ENCODE measurements at regions not wholly inside any gene's neighbourhood (a gene's known extent, or its start where the extent isn't known, plus 50 kb on each side); places are given as distances from the start of the nearest gene placed in this dataset.
"Not testable (repeated sequence)": the region's sequence is repeated elsewhere in the genome, so short reads cannot be mapped to it uniquely, and the experiment has no call there.

- no peak for FAIRE-seq
- TF ChIP-seq POU2F2 (IDR thresholded peaks at IDR 0.05; ENCODE audit: low read depth, low read length) (no peak), PAX5 (IDR thresholded peaks at IDR 0.05; ENCODE audit: insufficient read depth, low read length, severe bottlenecking) (no peak), SPI1 (IDR thresholded peaks at IDR 0.05; ENCODE audit: low read depth, low read length) (no peak), POLR2A (IDR thresholded peaks at IDR 0.05; ENCODE audit: low read depth, low read length) (no peak), TAF1 (IDR thresholded peaks at IDR 0.05; ENCODE audit: low read depth, low read length) (no peak), POLR2AphosphoS5 (IDR thresholded peaks at IDR 0.05; ENCODE audit: low read depth, low read length) (no peak)
- DNase-seq (ENCODE audit: insufficient read length, low spot score) = no peak
Observed at GRCh38 chr4:63222466-63222865, 1186.8 kb downstream of the TECRL start.

GRCh38 chr4:63221477-63221876, 1187.8 kb downstream of the TECRL start:
- no peak for DNase-seq (ENCODE audit: insufficient read length, low spot score)
- FAIRE-seq = no peak
- no peak for TF ChIP-seq POU2F2 (IDR thresholded peaks at IDR 0.05; ENCODE audit: low read depth, low read length)
- TF ChIP-seq TAF1 (IDR thresholded peaks at IDR 0.05; ENCODE audit: low read depth, low read length) = no peak
- no peak for TF ChIP-seq PAX5 (IDR thresholded peaks at IDR 0.05; ENCODE audit: insufficient read depth, low read length, severe bottlenecking)
- TF ChIP-seq POLR2AphosphoS5 (IDR thresholded peaks at IDR 0.05; ENCODE audit: low read depth, low read length) = no peak
- no peak for TF ChIP-seq SPI1 (IDR thresholded peaks at IDR 0.05; ENCODE audit: low read depth, low read length)
- TF ChIP-seq POLR2A (IDR thresholded peaks at IDR 0.05; ENCODE audit: low read depth, low read length) = no peak

- no peak for DNase-seq (ENCODE audit: insufficient read length, low spot score)
- FAIRE-seq = no peak
- TF ChIP-seq POLR2A (IDR thresholded peaks at IDR 0.05; ENCODE audit: low read depth, low read length) (no peak), SPI1 (IDR thresholded peaks at IDR 0.05; ENCODE audit: low read depth, low read length) (no peak), PAX5 (IDR thresholded peaks at IDR 0.05; ENCODE audit: insufficient read depth, low read length, severe bottlenecking) (no peak), POLR2AphosphoS5 (IDR thresholded peaks at IDR 0.05; ENCODE audit: low read depth, low read length) (no peak), POU2F2 (IDR thresholded peaks at IDR 0.05; ENCODE audit: low read depth, low read length) (no peak), TAF1 (IDR thresholded peaks at IDR 0.05; ENCODE audit: low read depth, low read length) (no peak)
Observed at GRCh38 chr4:63218856-63219255, 1190.4 kb downstream of the TECRL start.

- FAIRE-seq (no peak), DNase-seq (ENCODE audit: insufficient read length, low spot score) (no peak)
- no peak for TF ChIP-seq PAX5 (IDR thresholded peaks at IDR 0.05; ENCODE audit: insufficient read depth, low read length, severe bottlenecking)
- no peak for TF ChIP-seq POLR2A (IDR thresholded peaks at IDR 0.05; ENCODE audit: low read depth, low read length)
Observed at GRCh38 chr4:63214076-63214475, 1195.2 kb downstream of the TECRL start.

GRCh38 chr4:63211776-63212479, 1197.3 kb downstream of the TECRL start:
- FAIRE-seq = no peak
- no peak for DNase-seq (ENCODE audit: insufficient read length, low spot score)
- TF ChIP-seq POLR2A (IDR thresholded peaks at IDR 0.05; ENCODE audit: low read depth, low read length) (no peak), PAX5 (IDR thresholded peaks at IDR 0.05; ENCODE audit: insufficient read depth, low read length, severe bottlenecking) (no peak), TAF1 (IDR thresholded peaks at IDR 0.05; ENCODE audit: low read depth, low read length) (no peak), POU2F2 (IDR thresholded peaks at IDR 0.05; ENCODE audit: low read depth, low read length) (no peak), POLR2AphosphoS5 (IDR thresholded peaks at IDR 0.05; ENCODE audit: low read depth, low read length) (no peak), SPI1 (IDR thresholded peaks at IDR 0.05; ENCODE audit: low read depth, low read length) (no peak)

GRCh38 chr4:63211375-63211774, 1197.9 kb downstream of the TECRL start:
- FAIRE-seq (no peak), DNase-seq (ENCODE audit: insufficient read length, low spot score) (no peak)
- TF ChIP-seq SPI1 (IDR thresholded peaks at IDR 0.05; ENCODE audit: low read depth, low read length) (no peak), TAF1 (IDR thresholded peaks at IDR 0.05; ENCODE audit: low read depth, low read length) (no peak), POLR2A (IDR thresholded peaks at IDR 0.05; ENCODE audit: low read depth, low read length) (no peak), POLR2AphosphoS5 (IDR thresholded peaks at IDR 0.05; ENCODE audit: low read depth, low read length) (no peak), POU2F2 (IDR thresholded peaks at IDR 0.05; ENCODE audit: low read depth, low read length) (no peak), PAX5 (IDR thresholded peaks at IDR 0.05; ENCODE audit: insufficient read depth, low read length, severe bottlenecking) (no peak)

- DNase-seq (ENCODE audit: insufficient read length, low spot score) = not testable (repeated sequence)
Observed at GRCh38 chr4:63193029-63193428, 1216.2 kb downstream of the TECRL start.

GRCh38 chr4:63171341-63171740, 1237.9 kb downstream of the TECRL start:
- TF ChIP-seq POLR2A (IDR thresholded peaks at IDR 0.05; ENCODE audit: low read depth, low read length) (no peak), POU2F2 (IDR thresholded peaks at IDR 0.05; ENCODE audit: low read depth, low read length) (no peak), PAX5 (IDR thresholded peaks at IDR 0.05; ENCODE audit: insufficient read depth, low read length, severe bottlenecking) (no peak), POLR2AphosphoS5 (IDR thresholded peaks at IDR 0.05; ENCODE audit: low read depth, low read length) (no peak), TAF1 (IDR thresholded peaks at IDR 0.05; ENCODE audit: low read depth, low read length) (no peak), SPI1 (IDR thresholded peaks at IDR 0.05; ENCODE audit: low read depth, low read length) (no peak)
- FAIRE-seq (no peak), DNase-seq (ENCODE audit: insufficient read length, low spot score) (no peak)

More at GRCh38 chr4:63193029-63193428, 1216.2 kb downstream of the TECRL start:
- FAIRE-seq = not testable (repeated sequence)

- no peak for DNase-seq (ENCODE audit: insufficient read length, low spot score)
- no peak for FAIRE-seq
- TF ChIP-seq POLR2A (IDR thresholded peaks at IDR 0.05; ENCODE audit: low read depth, low read length) (no peak), POU2F2 (IDR thresholded peaks at IDR 0.05; ENCODE audit: low read depth, low read length) (no peak), POLR2AphosphoS5 (IDR thresholded peaks at IDR 0.05; ENCODE audit: low read depth, low read length) (no peak), PAX5 (IDR thresholded peaks at IDR 0.05; ENCODE audit: insufficient read depth, low read length, severe bottlenecking) (no peak), TAF1 (IDR thresholded peaks at IDR 0.05; ENCODE audit: low read depth, low read length) (no peak), SPI1 (IDR thresholded peaks at IDR 0.05; ENCODE audit: low read depth, low read length) (no peak)
Observed at GRCh38 chr4:63170923-63171322, 1238.3 kb downstream of the TECRL start.

GRCh38 chr4:63169836-63170235, 1239.4 kb downstream of the TECRL start:
- DNase-seq (ENCODE audit: insufficient read length, low spot score) (no peak), FAIRE-seq (no peak)
- TF ChIP-seq SPI1 (IDR thresholded peaks at IDR 0.05; ENCODE audit: low read depth, low read length) (no peak), TAF1 (IDR thresholded peaks at IDR 0.05; ENCODE audit: low read depth, low read length) (no peak), PAX5 (IDR thresholded peaks at IDR 0.05; ENCODE audit: insufficient read depth, low read length, severe bottlenecking) (no peak), POLR2AphosphoS5 (IDR thresholded peaks at IDR 0.05; ENCODE audit: low read depth, low read length) (no peak), POLR2A (IDR thresholded peaks at IDR 0.05; ENCODE audit: low read depth, low read length) (no peak), POU2F2 (IDR thresholded peaks at IDR 0.05; ENCODE audit: low read depth, low read length) (no peak)
